PC-9 (cell line): ENCODE measurements at regions not wholly inside any gene's neighbourhood (a gene's known extent, or its start where the extent isn't known, plus 50 kb on each side); places are given as distances from the start of the nearest gene placed in this dataset.

Experiments
- EZH2 ChIP-seq: fragments of 200-600 bp; sonication (generic); IDR thresholded peaks from 2 replicates; pipeline ENCODE4 v1.8.0; 2017; ENCODE audit warnings: antibody characterized with exemption, low read depth
- TF ChIP-seq, protein P1 (sequence below): fragments of 200-600 bp; sonication (generic); conservative IDR thresholded peaks from 2 replicates; pipeline ENCODE4 v1.6.1; 2017; ENCODE audit warnings: mixed run types, antibody characterized with exemption, mild to moderate bottlenecking, moderate library complexity

DNA sequence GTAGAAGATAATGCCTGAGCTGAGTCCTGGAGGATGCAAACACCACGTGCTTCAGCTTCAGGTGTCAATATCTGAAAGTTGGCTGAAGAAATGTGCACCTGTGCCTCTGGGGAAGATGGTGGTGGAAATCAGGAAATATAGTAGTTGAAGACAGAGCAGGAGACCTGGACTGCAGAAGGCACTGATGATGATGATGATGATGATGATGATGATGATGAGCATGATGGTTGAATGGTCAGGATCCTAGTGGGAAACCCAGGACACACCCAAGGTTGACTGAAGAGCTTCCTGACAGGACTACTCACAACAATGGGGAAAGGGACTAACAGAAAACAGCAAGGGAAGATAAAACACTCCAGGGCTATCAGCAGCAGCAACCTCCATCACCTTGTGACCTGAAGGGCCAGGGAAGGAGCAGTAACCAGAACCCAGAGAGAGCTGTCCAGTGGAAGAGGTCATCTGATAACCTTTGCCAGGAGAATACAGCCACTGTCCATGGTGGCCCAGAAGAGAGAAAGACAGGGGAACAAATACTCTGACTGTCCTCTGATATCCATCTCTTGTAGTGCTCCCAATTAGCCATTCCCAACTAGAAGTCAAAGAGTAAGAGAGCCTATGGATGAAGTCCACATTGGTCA lies 170.3 kb downstream of the TSHZ3 start:
- TF ChIP-seq, protein P1, sequence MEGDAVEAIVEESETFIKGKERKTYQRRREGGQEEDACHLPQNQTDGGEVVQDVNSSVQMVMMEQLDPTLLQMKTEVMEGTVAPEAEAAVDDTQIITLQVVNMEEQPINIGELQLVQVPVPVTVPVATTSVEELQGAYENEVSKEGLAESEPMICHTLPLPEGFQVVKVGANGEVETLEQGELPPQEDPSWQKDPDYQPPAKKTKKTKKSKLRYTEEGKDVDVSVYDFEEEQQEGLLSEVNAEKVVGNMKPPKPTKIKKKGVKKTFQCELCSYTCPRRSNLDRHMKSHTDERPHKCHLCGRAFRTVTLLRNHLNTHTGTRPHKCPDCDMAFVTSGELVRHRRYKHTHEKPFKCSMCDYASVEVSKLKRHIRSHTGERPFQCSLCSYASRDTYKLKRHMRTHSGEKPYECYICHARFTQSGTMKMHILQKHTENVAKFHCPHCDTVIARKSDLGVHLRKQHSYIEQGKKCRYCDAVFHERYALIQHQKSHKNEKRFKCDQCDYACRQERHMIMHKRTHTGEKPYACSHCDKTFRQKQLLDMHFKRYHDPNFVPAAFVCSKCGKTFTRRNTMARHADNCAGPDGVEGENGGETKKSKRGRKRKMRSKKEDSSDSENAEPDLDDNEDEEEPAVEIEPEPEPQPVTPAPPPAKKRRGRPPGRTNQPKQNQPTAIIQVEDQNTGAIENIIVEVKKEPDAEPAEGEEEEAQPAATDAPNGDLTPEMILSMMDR: no peak
- TF ChIP-seq EZH2: no peak
